Mammary epithelial cell (primary cell): ENCODE measurements at regions not wholly inside any gene's neighbourhood (a gene's known extent, or its start where the extent isn't known, plus 50 kb on each side); places are given as distances from the start of the nearest gene placed in this dataset.

Source experiments
- EZH2 ChIP-seq: IDR thresholded peaks from 2 replicates; pipeline ENCODE4 v1.6.1; 2012; ENCODE audit warnings: low read length, inconsistent platforms, borderline replicate concordance
- TF ChIP-seq, protein P1 (sequence below), 2 donors: IDR thresholded peaks in 1 of 2; conservative IDR thresholded peaks in 1 of 2; 2 replicates each; pipeline ENCODE4 v1.5.1; 2011 to 2012; ENCODE audit warnings: inconsistent platforms in 2 of 2, low read length in 2 of 2, mild to moderate bottlenecking in 2 of 2, control low read depth in 1 of 2, low read depth in 1 of 2; ENCODE audit not compliant: insufficient read depth in 1 of 2; ENCODE audit errors: extremely low read depth in 1 of 2

DNA sequence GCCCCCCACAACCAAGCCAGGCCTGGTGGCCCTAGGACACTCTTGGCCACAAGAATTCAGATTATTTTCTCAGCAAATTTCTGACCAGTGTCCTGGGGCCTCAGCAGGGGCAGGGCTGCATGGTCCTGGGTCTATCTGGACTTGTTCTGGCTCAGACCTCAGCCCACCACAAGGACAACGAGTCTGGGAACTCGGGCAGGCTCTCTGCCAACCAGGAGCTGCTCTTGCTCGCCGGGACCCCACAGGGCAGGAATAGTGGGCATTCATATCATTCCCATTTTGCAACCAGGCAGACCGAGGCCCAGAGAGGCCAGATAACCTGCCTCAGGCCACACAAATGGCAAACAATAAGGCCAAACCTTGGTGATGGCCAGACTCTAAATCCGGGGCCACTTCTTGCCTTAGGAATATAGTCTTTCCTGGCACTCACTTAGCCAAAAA lies 75.4 kb upstream of the WNT7B start:
- TF ChIP-seq EZH2: no peak
- TF ChIP-seq, protein P1, sequence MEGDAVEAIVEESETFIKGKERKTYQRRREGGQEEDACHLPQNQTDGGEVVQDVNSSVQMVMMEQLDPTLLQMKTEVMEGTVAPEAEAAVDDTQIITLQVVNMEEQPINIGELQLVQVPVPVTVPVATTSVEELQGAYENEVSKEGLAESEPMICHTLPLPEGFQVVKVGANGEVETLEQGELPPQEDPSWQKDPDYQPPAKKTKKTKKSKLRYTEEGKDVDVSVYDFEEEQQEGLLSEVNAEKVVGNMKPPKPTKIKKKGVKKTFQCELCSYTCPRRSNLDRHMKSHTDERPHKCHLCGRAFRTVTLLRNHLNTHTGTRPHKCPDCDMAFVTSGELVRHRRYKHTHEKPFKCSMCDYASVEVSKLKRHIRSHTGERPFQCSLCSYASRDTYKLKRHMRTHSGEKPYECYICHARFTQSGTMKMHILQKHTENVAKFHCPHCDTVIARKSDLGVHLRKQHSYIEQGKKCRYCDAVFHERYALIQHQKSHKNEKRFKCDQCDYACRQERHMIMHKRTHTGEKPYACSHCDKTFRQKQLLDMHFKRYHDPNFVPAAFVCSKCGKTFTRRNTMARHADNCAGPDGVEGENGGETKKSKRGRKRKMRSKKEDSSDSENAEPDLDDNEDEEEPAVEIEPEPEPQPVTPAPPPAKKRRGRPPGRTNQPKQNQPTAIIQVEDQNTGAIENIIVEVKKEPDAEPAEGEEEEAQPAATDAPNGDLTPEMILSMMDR (conservative IDR thresholded peaks at IDR 0.05 in 1 of 2, IDR thresholded peaks at IDR 0.05 in 1 of 2; ENCODE audit: extremely low read depth in 1 of 2, insufficient read depth in 1 of 2, low read depth in 1 of 2, low read length in 2 of 2): no peak
